ENCODE measurements at regions not wholly inside any gene's neighbourhood (a gene's known extent, or its start where the extent isn't known, plus 50 kb on each side); places are given as distances from the start of the nearest gene placed in this dataset.

DNA sequence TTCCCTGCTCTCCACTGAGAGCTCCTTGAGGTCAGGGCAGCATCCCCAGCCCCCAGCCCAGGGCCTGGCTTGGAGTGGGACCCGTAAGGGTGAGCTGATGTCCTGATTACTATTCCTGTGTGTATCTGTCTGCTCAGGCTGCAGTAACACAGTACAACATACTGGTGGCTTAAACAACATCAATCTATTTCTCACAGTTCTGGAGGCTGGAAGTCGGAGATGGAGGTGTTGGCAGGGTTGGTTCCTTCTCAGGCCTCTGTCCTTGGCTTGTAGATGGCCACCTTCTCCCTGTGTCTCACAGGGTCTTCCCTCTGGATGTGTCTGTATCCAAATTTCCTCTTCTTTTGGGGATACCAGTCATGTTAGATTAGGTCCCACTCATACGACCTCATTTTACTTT, 246.4 kb upstream of the POU3F1 start:
- TF ChIP-seq, protein P1, sequence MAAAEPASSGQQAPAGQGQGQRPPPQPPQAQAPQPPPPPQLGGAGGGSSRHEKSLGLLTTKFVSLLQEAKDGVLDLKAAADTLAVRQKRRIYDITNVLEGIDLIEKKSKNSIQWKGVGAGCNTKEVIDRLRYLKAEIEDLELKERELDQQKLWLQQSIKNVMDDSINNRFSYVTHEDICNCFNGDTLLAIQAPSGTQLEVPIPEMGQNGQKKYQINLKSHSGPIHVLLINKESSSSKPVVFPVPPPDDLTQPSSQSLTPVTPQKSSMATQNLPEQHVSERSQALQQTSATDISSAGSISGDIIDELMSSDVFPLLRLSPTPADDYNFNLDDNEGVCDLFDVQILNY (CRISPR knock-in tag; IDR thresholded peaks at IDR 0.05) = no peak
- TF ChIP-seq, protein P2, sequence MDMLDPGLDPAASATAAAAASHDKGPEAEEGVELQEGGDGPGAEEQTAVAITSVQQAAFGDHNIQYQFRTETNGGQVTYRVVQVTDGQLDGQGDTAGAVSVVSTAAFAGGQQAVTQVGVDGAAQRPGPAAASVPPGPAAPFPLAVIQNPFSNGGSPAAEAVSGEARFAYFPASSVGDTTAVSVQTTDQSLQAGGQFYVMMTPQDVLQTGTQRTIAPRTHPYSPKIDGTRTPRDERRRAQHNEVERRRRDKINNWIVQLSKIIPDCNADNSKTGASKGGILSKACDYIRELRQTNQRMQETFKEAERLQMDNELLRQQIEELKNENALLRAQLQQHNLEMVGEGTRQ (CRISPR knock-in tag; IDR thresholded peaks at IDR 0.05) = no peak
- TF ChIP-seq, protein P3, sequence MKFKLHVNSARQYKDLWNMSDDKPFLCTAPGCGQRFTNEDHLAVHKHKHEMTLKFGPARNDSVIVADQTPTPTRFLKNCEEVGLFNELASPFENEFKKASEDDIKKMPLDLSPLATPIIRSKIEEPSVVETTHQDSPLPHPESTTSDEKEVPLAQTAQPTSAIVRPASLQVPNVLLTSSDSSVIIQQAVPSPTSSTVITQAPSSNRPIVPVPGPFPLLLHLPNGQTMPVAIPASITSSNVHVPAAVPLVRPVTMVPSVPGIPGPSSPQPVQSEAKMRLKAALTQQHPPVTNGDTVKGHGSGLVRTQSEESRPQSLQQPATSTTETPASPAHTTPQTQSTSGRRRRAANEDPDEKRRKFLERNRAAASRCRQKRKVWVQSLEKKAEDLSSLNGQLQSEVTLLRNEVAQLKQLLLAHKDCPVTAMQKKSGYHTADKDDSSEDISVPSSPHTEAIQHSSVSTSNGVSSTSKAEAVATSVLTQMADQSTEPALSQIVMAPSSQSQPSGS (CRISPR knock-in tag; IDR thresholded peaks at IDR 0.05; ENCODE audit: borderline replicate concordance, low read depth) = no peak
- TF ChIP-seq, protein P4, sequence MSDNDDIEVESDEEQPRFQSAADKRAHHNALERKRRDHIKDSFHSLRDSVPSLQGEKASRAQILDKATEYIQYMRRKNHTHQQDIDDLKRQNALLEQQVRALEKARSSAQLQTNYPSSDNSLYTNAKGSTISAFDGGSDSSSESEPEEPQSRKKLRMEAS (CRISPR knock-in tag; IDR thresholded peaks at IDR 0.05) = no peak
- TF ChIP-seq, protein P5, sequence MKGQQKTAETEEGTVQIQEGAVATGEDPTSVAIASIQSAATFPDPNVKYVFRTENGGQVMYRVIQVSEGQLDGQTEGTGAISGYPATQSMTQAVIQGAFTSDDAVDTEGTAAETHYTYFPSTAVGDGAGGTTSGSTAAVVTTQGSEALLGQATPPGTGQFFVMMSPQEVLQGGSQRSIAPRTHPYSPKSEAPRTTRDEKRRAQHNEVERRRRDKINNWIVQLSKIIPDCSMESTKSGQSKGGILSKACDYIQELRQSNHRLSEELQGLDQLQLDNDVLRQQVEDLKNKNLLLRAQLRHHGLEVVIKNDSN (CRISPR knock-in tag; IDR thresholded peaks at IDR 0.05) = no peak
- TF ChIP-seq, protein P6, sequence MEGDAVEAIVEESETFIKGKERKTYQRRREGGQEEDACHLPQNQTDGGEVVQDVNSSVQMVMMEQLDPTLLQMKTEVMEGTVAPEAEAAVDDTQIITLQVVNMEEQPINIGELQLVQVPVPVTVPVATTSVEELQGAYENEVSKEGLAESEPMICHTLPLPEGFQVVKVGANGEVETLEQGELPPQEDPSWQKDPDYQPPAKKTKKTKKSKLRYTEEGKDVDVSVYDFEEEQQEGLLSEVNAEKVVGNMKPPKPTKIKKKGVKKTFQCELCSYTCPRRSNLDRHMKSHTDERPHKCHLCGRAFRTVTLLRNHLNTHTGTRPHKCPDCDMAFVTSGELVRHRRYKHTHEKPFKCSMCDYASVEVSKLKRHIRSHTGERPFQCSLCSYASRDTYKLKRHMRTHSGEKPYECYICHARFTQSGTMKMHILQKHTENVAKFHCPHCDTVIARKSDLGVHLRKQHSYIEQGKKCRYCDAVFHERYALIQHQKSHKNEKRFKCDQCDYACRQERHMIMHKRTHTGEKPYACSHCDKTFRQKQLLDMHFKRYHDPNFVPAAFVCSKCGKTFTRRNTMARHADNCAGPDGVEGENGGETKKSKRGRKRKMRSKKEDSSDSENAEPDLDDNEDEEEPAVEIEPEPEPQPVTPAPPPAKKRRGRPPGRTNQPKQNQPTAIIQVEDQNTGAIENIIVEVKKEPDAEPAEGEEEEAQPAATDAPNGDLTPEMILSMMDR (IDR thresholded peaks at IDR 0.05) = no peak
- TF ChIP-seq, protein P7, sequence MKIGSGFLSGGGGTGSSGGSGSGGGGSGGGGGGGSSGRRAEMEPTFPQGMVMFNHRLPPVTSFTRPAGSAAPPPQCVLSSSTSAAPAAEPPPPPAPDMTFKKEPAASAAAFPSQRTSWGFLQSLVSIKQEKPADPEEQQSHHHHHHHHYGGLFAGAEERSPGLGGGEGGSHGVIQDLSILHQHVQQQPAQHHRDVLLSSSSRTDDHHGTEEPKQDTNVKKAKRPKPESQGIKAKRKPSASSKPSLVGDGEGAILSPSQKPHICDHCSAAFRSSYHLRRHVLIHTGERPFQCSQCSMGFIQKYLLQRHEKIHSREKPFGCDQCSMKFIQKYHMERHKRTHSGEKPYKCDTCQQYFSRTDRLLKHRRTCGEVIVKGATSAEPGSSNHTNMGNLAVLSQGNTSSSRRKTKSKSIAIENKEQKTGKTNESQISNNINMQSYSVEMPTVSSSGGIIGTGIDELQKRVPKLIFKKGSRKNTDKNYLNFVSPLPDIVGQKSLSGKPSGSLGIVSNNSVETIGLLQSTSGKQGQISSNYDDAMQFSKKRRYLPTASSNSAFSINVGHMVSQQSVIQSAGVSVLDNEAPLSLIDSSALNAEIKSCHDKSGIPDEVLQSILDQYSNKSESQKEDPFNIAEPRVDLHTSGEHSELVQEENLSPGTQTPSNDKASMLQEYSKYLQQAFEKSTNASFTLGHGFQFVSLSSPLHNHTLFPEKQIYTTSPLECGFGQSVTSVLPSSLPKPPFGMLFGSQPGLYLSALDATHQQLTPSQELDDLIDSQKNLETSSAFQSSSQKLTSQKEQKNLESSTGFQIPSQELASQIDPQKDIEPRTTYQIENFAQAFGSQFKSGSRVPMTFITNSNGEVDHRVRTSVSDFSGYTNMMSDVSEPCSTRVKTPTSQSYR (CRISPR knock-in tag; IDR thresholded peaks at IDR 0.05) = no peak
- TF ChIP-seq ELF4 (CRISPR knock-in tag; IDR thresholded peaks at IDR 0.05; ENCODE audit: low read depth) = no peak
- TF ChIP-seq, protein P8, sequence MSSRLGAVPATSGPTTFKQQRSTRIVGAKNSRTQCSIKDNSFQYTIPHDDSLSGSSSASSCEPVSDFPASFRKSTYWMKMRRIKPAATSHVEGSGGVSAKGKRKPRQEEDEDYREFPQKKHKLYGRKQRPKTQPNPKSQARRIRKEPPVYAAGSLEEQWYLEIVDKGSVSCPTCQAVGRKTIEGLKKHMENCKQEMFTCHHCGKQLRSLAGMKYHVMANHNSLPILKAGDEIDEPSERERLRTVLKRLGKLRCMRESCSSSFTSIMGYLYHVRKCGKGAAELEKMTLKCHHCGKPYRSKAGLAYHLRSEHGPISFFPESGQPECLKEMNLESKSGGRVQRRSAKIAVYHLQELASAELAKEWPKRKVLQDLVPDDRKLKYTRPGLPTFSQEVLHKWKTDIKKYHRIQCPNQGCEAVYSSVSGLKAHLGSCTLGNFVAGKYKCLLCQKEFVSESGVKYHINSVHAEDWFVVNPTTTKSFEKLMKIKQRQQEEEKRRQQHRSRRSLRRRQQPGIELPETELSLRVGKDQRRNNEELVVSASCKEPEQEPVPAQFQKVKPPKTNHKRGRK (CRISPR knock-in tag; IDR thresholded peaks at IDR 0.05; ENCODE audit: borderline replicate concordance) = no peak
- TF ChIP-seq CREM (CRISPR knock-in tag; IDR thresholded peaks at IDR 0.05) = no peak
- TF ChIP-seq, protein P9, sequence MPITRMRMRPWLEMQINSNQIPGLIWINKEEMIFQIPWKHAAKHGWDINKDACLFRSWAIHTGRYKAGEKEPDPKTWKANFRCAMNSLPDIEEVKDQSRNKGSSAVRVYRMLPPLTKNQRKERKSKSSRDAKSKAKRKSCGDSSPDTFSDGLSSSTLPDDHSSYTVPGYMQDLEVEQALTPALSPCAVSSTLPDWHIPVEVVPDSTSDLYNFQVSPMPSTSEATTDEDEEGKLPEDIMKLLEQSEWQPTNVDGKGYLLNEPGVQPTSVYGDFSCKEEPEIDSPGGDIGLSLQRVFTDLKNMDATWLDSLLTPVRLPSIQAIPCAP (CRISPR knock-in tag; IDR thresholded peaks at IDR 0.05) = no peak
- no peak for TF ChIP-seq MYBL2 (CRISPR knock-in tag; IDR thresholded peaks at IDR 0.05)

Measured in WTC11 (cell line).